GM12892 (cell line): ENCODE measurements at regions not wholly inside any gene's neighbourhood (a gene's known extent, or its start where the extent isn't known, plus 50 kb on each side); places are given as distances from the start of the nearest gene placed in this dataset.

Source experiments
- DNase-seq: peaks from one replicate; pipeline ENCODE4 v3.0.0; 2011; ENCODE audit not compliant: insufficient read length
- FAIRE-seq: peaks from 2 replicates; lab custom pipeline; 2011; peaks lifted over from hg19 to GRCh38; lab: Jason Lieb, UNC
- POLR2A ChIP-seq: IDR thresholded peaks from 2 replicates; pipeline ENCODE4 v1.6.1; 2011; ENCODE audit warnings: low read depth, low read length, control low read depth
- POLR2AphosphoS5 ChIP-seq: IDR thresholded peaks from 2 replicates; pipeline ENCODE4 v1.6.1; 2011; ENCODE audit warnings: low read depth, low read length, control low read depth
- TAF1 ChIP-seq: IDR thresholded peaks from 2 replicates; pipeline ENCODE4 v1.6.1; 2011; ENCODE audit warnings: low read depth, mild to moderate bottlenecking, control low read depth, low read length, borderline replicate concordance

GRCh38 chr6:23175391-23175790 lies 606.0 kb downstream of the HDGFL1 start:
- FAIRE-seq (no peak), DNase-seq (no peak)
- no peak for TF ChIP-seq POLR2AphosphoS5

GRCh38 chr6:23176471-23176870 lies 607.1 kb downstream of the HDGFL1 start:
- no peak for FAIRE-seq
- DNase-seq = no peak
- TF ChIP-seq TAF1 = no peak
- TF ChIP-seq POLR2AphosphoS5 = no peak
- TF ChIP-seq POLR2A = no peak

- no peak for FAIRE-seq
- no peak for DNase-seq
- TF ChIP-seq TAF1 (no peak), POLR2AphosphoS5 (no peak), POLR2A (no peak)
These were observed 607.5 kb downstream of the HDGFL1 start for GRCh38 chr6:23176883-23177282.

- DNase-seq = no peak
- no peak for TF ChIP-seq POLR2A
- no peak for TF ChIP-seq POLR2AphosphoS5
- TF ChIP-seq TAF1 = no peak
- no peak for FAIRE-seq
These were observed 608.4 kb downstream of the HDGFL1 start for GRCh38 chr6:23177806-23178205.

- TF ChIP-seq TAF1 (no peak), POLR2AphosphoS5 (no peak), POLR2A (no peak)
- no peak for DNase-seq
- FAIRE-seq = no peak
These were observed 610.6 kb downstream of the HDGFL1 start for GRCh38 chr6:23179994-23180393.

GRCh38 chr6:23180504-23181293 lies 611.3 kb downstream of the HDGFL1 start:
- DNase-seq (no peak), FAIRE-seq (no peak)

GRCh38 chr6:23181356-23182110 lies 612.2 kb downstream of the HDGFL1 start:
- TF ChIP-seq TAF1 = no peak
- TF ChIP-seq POLR2AphosphoS5 = no peak
- no peak for TF ChIP-seq POLR2A
- FAIRE-seq (no peak), DNase-seq (no peak)

More at GRCh38 chr6:23180504-23181293, 611.3 kb downstream of the HDGFL1 start:
- TF ChIP-seq POLR2A = no peak
- no peak for TF ChIP-seq POLR2AphosphoS5
- no peak for TF ChIP-seq TAF1

- TF ChIP-seq TAF1 (no peak), POLR2A (no peak), POLR2AphosphoS5 (no peak)
- no peak for FAIRE-seq
- no peak for DNase-seq
These were observed 614.5 kb downstream of the HDGFL1 start for GRCh38 chr6:23183846-23184245.

- TF ChIP-seq POLR2AphosphoS5 (no peak), POLR2A (no peak), TAF1 (no peak)
- no peak for DNase-seq
- FAIRE-seq = no peak
These were observed 615.0 kb downstream of the HDGFL1 start for GRCh38 chr6:23184351-23184750.

- FAIRE-seq (no peak), DNase-seq (no peak)
- no peak for TF ChIP-seq POLR2AphosphoS5
These were observed 626.1 kb downstream of the HDGFL1 start for GRCh38 chr6:23195487-23195886.

- no peak for FAIRE-seq
- no peak for TF ChIP-seq POLR2AphosphoS5
- no peak for TF ChIP-seq TAF1
- TF ChIP-seq POLR2A = no peak
- DNase-seq = no peak
These were observed 630.2 kb downstream of the HDGFL1 start for GRCh38 chr6:23199541-23199940.

GRCh38 chr6:23200946-23201345 lies 631.6 kb downstream of the HDGFL1 start:
- no peak for FAIRE-seq

More at GRCh38 chr6:23200946-23201345, 631.6 kb downstream of the HDGFL1 start:
- DNase-seq = no peak
- no peak for TF ChIP-seq POLR2A
- no peak for TF ChIP-seq POLR2AphosphoS5
- no peak for TF ChIP-seq TAF1
